WI38 (cell line): ENCODE measurements at regions not wholly inside any gene's neighbourhood (a gene's known extent, or its start where the extent isn't known, plus 50 kb on each side); places are given as distances from the start of the nearest gene placed in this dataset.
"Not testable (repeated sequence)": the region's sequence is repeated elsewhere in the genome, so short reads cannot be mapped to it uniquely, and the experiment has no call there.

Source experiments
- H3K4me3 ChIP-seq: 2 replicates; pipeline ENCODE4 v1.5.1; 2011; ENCODE audit warnings: low read depth, mild to moderate bottlenecking, control low read depth, low read length
- TF ChIP-seq, protein P1 (sequence below): IDR thresholded peaks from 2 replicates; pipeline ENCODE4 v1.5.1; 2012; ENCODE audit warnings: low read depth, mild to moderate bottlenecking, control low read depth, low read length

DNA sequence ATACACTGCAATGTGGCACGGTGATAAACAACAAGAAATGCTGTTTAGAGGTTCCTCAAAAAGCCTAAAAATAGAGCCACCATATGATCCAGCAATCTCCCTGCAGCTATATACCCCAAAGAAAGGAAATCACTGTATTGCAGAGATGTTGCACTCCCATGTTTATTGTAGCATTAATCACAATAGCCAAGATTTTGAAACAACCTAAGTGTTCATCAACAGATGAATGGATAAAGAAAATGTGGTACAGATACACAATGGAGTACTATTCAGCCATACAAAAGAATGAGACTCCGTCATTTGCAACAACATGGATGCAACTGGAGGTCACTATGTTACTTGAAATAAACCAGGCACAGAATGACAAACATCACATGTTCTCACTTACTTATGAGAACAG is 365.8 kb upstream of the DIPK2B start:
- TF ChIP-seq, protein P1, sequence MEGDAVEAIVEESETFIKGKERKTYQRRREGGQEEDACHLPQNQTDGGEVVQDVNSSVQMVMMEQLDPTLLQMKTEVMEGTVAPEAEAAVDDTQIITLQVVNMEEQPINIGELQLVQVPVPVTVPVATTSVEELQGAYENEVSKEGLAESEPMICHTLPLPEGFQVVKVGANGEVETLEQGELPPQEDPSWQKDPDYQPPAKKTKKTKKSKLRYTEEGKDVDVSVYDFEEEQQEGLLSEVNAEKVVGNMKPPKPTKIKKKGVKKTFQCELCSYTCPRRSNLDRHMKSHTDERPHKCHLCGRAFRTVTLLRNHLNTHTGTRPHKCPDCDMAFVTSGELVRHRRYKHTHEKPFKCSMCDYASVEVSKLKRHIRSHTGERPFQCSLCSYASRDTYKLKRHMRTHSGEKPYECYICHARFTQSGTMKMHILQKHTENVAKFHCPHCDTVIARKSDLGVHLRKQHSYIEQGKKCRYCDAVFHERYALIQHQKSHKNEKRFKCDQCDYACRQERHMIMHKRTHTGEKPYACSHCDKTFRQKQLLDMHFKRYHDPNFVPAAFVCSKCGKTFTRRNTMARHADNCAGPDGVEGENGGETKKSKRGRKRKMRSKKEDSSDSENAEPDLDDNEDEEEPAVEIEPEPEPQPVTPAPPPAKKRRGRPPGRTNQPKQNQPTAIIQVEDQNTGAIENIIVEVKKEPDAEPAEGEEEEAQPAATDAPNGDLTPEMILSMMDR, result no peak
- H3K4me3 ChIP-seq, result no peak overlapping the region

DNA sequence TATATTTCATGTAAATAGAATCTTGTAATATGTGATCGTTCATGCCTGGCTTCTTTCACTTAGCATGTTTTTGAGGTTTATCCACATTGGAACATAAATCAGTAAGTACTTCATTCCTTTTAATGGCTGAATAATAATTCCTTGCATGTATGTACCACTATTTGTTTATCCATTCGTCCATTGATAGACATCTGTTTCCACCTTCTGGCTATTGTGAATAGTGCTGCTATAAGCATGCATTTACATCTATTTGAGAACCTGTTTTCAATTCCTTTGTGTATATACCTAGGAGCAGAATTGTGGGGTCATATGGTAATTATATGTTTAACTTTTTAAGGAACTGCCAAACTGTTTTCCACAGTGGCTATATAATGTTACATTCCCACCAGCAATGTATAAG is 356.7 kb upstream of the DIPK2B start:
- no peak overlapping the region for H3K4me3 ChIP-seq
- TF ChIP-seq, protein P1, result no peak

DNA sequence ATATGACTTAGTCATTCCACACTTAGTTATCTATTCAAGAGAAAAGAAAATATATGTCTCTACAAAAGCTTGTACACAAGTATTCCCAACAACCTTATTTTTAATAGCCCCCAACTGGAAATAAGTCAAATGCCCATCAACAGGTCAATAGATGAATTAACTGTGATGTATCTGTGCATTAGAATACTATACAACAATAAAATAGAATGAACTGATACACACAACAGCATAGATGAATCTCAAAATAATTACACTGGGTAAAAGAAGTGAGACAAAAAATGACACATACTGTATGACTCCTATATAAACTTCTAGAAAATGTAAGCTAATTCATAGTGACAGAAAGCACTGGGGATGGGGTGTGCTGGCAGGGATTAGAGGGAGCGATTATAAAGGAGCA is 354.1 kb upstream of the DIPK2B start:
- no peak overlapping the region for H3K4me3 ChIP-seq
- TF ChIP-seq, protein P1, result no peak

DNA sequence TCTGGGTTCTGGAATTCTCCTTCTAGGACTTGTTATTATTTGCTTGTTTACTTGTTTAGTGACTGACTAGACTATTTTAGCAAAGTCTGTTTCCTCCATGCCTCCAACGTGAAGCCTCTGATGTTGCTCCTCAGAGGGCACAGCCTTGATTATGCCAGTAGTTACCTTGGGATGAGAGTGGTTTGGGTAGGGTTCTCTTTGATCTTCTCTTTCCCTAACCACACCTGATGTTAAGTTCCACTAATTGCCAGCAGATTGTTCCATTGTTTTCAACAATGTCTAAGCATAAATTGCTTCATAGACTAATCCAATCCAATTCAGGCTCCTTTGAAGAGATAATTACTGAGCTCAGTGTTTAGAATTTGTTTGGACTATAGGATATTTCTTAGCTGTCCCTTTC is 352.7 kb upstream of the DIPK2B start:
- TF ChIP-seq, protein P1, result no peak
- H3K4me3 ChIP-seq, result no peak overlapping the region

DNA sequence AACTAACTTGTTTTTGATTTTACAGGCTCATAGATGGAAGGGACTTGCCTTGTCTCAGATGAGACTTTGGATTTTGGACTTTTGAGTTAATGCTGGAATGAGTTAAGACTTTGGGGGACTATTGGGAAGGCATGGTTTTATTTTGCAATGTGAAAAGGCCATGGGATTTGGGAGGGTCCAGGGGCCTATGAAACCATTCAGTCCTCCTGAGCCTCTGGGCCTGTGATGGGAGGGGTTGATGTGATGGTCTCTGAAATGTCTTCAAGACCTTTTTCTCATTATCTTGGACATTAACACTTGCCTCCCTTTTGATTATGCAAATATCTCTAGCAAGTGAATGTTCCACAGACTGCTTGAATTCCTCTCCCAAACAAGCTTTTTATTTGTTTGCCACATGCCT is 346.0 kb upstream of the DIPK2B start:
- H3K4me3 ChIP-seq, result not testable (repeated sequence)

DNA sequence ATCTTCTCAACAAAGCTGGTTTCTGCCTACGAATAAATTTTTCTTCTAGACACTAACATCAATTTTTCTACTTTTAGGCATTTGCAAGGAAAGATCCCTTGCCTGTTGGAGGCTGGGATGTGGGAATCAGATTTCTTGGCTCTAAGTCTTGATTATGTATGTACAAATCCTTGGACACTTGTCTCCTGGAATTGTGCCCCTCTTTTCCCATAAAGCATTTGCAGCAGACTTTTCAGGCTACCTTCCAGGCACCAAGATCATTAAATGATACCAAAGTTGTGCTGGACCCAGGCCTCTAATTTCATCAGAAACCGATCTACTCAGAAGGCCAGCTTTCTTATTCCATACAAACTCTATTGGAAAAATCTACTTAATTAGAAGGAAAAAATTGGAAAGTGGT is 339.5 kb upstream of the DIPK2B start:
- TF ChIP-seq, protein P1, result no peak
- no peak overlapping the region for H3K4me3 ChIP-seq

DNA sequence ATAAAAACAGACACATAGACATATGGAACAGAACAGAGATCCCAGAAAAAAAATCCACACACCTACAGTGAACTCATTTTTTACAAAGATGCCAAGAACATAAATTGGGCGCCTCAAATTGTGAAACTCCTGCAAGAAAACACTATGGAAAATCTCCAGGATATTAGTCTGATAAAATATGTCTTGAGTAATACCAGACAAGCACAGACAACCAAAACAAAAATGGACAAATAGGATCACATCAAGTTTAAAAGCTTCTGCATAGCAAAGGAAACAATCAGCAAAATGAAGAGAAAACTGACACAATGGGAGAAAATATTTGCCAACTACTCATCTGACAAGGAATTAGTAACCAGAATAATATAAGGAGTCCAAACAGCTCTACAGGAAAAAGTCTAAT is 337.3 kb upstream of the DIPK2B start:
- H3K4me3 ChIP-seq, result no peak overlapping the region
- TF ChIP-seq, protein P1, result no peak

DNA sequence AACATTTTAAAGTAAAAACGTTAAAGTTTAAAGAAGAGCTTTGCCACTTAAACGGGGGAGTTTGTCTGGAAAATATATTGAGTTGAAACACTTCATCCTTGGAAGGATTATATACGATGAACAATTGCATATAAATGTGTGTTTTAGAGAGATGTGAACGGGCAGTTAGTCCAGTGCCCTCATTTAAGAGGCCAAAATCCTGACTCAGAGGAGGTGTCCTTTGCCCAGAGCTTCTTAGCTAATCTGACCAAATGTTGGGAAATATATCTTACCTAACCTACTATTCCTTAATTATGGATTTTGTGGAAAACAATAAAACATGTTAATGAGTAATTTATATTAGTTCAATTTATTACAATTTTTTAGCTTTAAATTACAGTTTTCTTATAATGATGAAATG is 327.2 kb upstream of the DIPK2B start:
- H3K4me3 ChIP-seq, result no peak overlapping the region
- TF ChIP-seq, protein P1, result no peak
